ENCODE measurements at regions not wholly inside any gene's neighbourhood (a gene's known extent, or its start where the extent isn't known, plus 50 kb on each side); places are given as distances from the start of the nearest gene placed in this dataset.

- Histone ChIP-seq H3K27ac (ENCODE audit: low read depth, low read length) (no peak overlapping the region), H3K36me3 (ENCODE audit: insufficient read depth, low read length) (no peaks in the 10 kb centered on the region), H4K20me1 (ENCODE audit: insufficient read depth, low read length) (no peaks in the 10 kb centered on the region), H3K9me3 (ENCODE audit: insufficient read depth, low read depth, low read length) (no peaks in the 10 kb centered on the region), H3K27me3 (ENCODE audit: insufficient read depth, low read length) (no peaks in the 10 kb centered on the region), H3K4me2 (ENCODE audit: low read length) (no peak overlapping the region), H3K79me2 (ENCODE audit: insufficient read depth, low read length) (no peaks in the 10 kb centered on the region), H3K4me1 (ENCODE audit: insufficient read depth, low read length) (no peaks in the 10 kb centered on the region), H3K4me3 (ENCODE audit: insufficient read depth, low read depth, low read length) (no peak overlapping the region), H3K9ac (ENCODE audit: low read length) (no peak overlapping the region), H2AFZ (ENCODE audit: low read depth, low read length) (no peak overlapping the region)
- FAIRE-seq (no peak), DNase-seq (ENCODE audit: low read depth) (no peak)
- H3K9me3 Mint-ChIP-seq (ENCODE audit: unreplicated experiment), result no peaks in the 10 kb centered on the region
- no peak overlapping the region for H3K4me3 Mint-ChIP-seq (ENCODE audit: unreplicated experiment)
- H3K27me3 Mint-ChIP-seq (ENCODE audit: low read depth, unreplicated experiment), result no peaks in the 10 kb centered on the region
- H3K4me1 Mint-ChIP-seq (ENCODE audit: low read depth, unreplicated experiment), result no peaks in the 10 kb centered on the region
- no peak overlapping the region for H3K27ac Mint-ChIP-seq (ENCODE audit: unreplicated experiment)
- TF ChIP-seq EZH2 (IDR thresholded peaks at IDR 0.05; ENCODE audit: insufficient read depth, low read length), result no peak
- TF ChIP-seq CTCF (IDR thresholded peaks at IDR 0.05; ENCODE audit: insufficient read depth, low read depth, low read length), result no peak
- no peaks in the 10 kb centered on the region for H3K36me3 Mint-ChIP-seq (ENCODE audit: low read depth, unreplicated experiment)
Measured at GRCh38 chr18:44495151-44495550, 185.5 kb upstream of the SETBP1 start.

- H3K4me3 Mint-ChIP-seq (ENCODE audit: unreplicated experiment), result no peak overlapping the region
- no peak for FAIRE-seq
- no peak overlapping the region for H3K9ac ChIP-seq (ENCODE audit: low read length)
- no peaks in the 10 kb centered on the region for H3K79me2 ChIP-seq (ENCODE audit: insufficient read depth, low read length)
- no peak overlapping the region for H3K4me2 ChIP-seq (ENCODE audit: low read length)
- no peaks in the 10 kb centered on the region for H3K9me3 Mint-ChIP-seq (ENCODE audit: unreplicated experiment)
- no peak overlapping the region for H3K27ac Mint-ChIP-seq (ENCODE audit: unreplicated experiment)
- DNase-seq (ENCODE audit: low read depth), result no peak
- TF ChIP-seq CTCF (IDR thresholded peaks at IDR 0.05; ENCODE audit: insufficient read depth, low read depth, low read length) (no peak), EZH2 (IDR thresholded peaks at IDR 0.05; ENCODE audit: insufficient read depth, low read length) (no peak)
- H3K36me3 Mint-ChIP-seq (ENCODE audit: low read depth, unreplicated experiment), result no peaks in the 10 kb centered on the region
- no peaks in the 10 kb centered on the region for H3K9me3 ChIP-seq (ENCODE audit: insufficient read depth, low read depth, low read length)
- no peaks in the 10 kb centered on the region for H3K27me3 ChIP-seq (ENCODE audit: insufficient read depth, low read length)
- H3K4me1 Mint-ChIP-seq (ENCODE audit: low read depth, unreplicated experiment), result peaks cover 6% of the 10 kb centered on the region
- no peaks in the 10 kb centered on the region for H3K4me1 ChIP-seq (ENCODE audit: insufficient read depth, low read length)
- H3K36me3 ChIP-seq (ENCODE audit: insufficient read depth, low read length), result no peaks in the 10 kb centered on the region
- no peak overlapping the region for H3K27ac ChIP-seq (ENCODE audit: low read depth, low read length)
- H4K20me1 ChIP-seq (ENCODE audit: insufficient read depth, low read length), result no peaks in the 10 kb centered on the region
- no peak overlapping the region for H2AFZ ChIP-seq (ENCODE audit: low read depth, low read length)
- no peaks in the 10 kb centered on the region for H3K27me3 Mint-ChIP-seq (ENCODE audit: low read depth, unreplicated experiment)
- no peak overlapping the region for H3K4me3 ChIP-seq (ENCODE audit: insufficient read depth, low read depth, low read length)
Measured at GRCh38 chr18:44497311-44497710, 183.4 kb upstream of the SETBP1 start.

GRCh38 chr18:44497757-44498490 lies 182.8 kb upstream of the SETBP1 start:
- TF ChIP-seq EZH2 (IDR thresholded peaks at IDR 0.05; ENCODE audit: insufficient read depth, low read length) (no peak), CTCF (IDR thresholded peaks at IDR 0.05; ENCODE audit: insufficient read depth, low read depth, low read length) (no peak)
- no peak for FAIRE-seq

More at GRCh38 chr18:44497757-44498490, 182.8 kb upstream of the SETBP1 start:
- Histone ChIP-seq H3K27ac (ENCODE audit: low read depth, low read length) (no peak overlapping the region), H3K4me2 (ENCODE audit: low read length) (no peak overlapping the region), H2AFZ (ENCODE audit: low read depth, low read length) (no peak overlapping the region), H3K9ac (ENCODE audit: low read length) (no peak overlapping the region), H3K4me3 (ENCODE audit: insufficient read depth, low read depth, low read length) (no peak overlapping the region), H4K20me1 (ENCODE audit: insufficient read depth, low read length) (no peaks in the 10 kb centered on the region), H3K27me3 (ENCODE audit: insufficient read depth, low read length) (no peaks in the 10 kb centered on the region), H3K36me3 (ENCODE audit: insufficient read depth, low read length) (no peaks in the 10 kb centered on the region), H3K4me1 (ENCODE audit: insufficient read depth, low read length) (no peaks in the 10 kb centered on the region), H3K9me3 (ENCODE audit: insufficient read depth, low read depth, low read length) (no peaks in the 10 kb centered on the region), H3K79me2 (ENCODE audit: insufficient read depth, low read length) (no peaks in the 10 kb centered on the region)
- Mint-ChIP-seq H3K27ac (ENCODE audit: unreplicated experiment) (no peak overlapping the region), H3K4me1 (ENCODE audit: low read depth, unreplicated experiment) (peaks cover 6% of the 10 kb centered on the region), H3K36me3 (ENCODE audit: low read depth, unreplicated experiment) (no peaks in the 10 kb centered on the region), H3K9me3 (ENCODE audit: unreplicated experiment) (no peaks in the 10 kb centered on the region), H3K27me3 (ENCODE audit: low read depth, unreplicated experiment) (no peaks in the 10 kb centered on the region), H3K4me3 (ENCODE audit: unreplicated experiment) (no peak overlapping the region)
- DNase-seq (ENCODE audit: low read depth), result no peak
